Vagina (tissue), 2 donors: ENCODE measurements at regions not wholly inside any gene's neighbourhood (a gene's known extent, or its start where the extent isn't known, plus 50 kb on each side); places are given as distances from the start of the nearest gene placed in this dataset.

Experiments used
- DNase-seq, 2 donors: peaks; one replicate each; pipeline ENCODE4 v3.0.0-alpha.2; 2017; ENCODE audit errors: extremely low spot score in 2 of 2
- H3K27ac ChIP-seq: fragments of 200-600 bp; sonication (generic); one replicate; pipeline ENCODE4 v1.5.1; 2019
- H3K27me3 ChIP-seq: fragments of 200-600 bp; sonication (generic); one replicate; pipeline ENCODE4 v1.5.1; 2019
- H3K36me3 ChIP-seq, 2 donors: fragments of 200-600 bp; sonication (generic); one replicate each; pipeline ENCODE4 v1.5.1; 2017 to 2019
- H3K4me1 ChIP-seq: fragments of 200-600 bp; sonication (generic); one replicate; pipeline ENCODE4 v1.5.1; 2019
- H3K4me3 ChIP-seq, 2 donors: fragments of 200-600 bp; sonication (generic); 1 replicate in 1 of 2; 2 replicates in 1 of 2; pipeline ENCODE4 v1.5.1; 2016 to 2019
- H3K9me3 ChIP-seq: fragments of 200-600 bp; sonication (generic); one replicate; pipeline ENCODE4 v1.5.1; 2019
- CTCF ChIP-seq, 3 experiments: fragments of 450-650 bp in 2 of 3; fragments of 200-600 bp in 1 of 3; sonication (generic) in 1 of 3; IDR thresholded peaks; one replicate each; pipeline ENCODE4 v1.5.1; 2017 to 2019; ENCODE audit warnings: antibody characterized with exemption in 3 of 3, mild to moderate bottlenecking in 2 of 3, moderate library complexity in 2 of 3
- POLR2A ChIP-seq, 2 donors: fragments of 450-650 bp; IDR thresholded peaks; one replicate each; pipeline ENCODE4 v1.6.1; 2017; ENCODE audit warnings: antibody characterized with exemption in 2 of 2, mild to moderate bottlenecking in 2 of 2, moderate library complexity in 2 of 2
- POLR2AphosphoS5 ChIP-seq, 2 donors: sonication (generic); formaldehyde crosslinking; IDR thresholded peaks; one replicate each; pipeline ENCODE4 v1.9.0; 2017; ENCODE audit warnings: antibody characterized with exemption in 2 of 2, mild to moderate bottlenecking in 2 of 2, low read depth in 1 of 2; ENCODE audit not compliant: insufficient read depth in 1 of 2
- intact Hi-C: fragments of 100-400 bp; cut with DNase I; formaldehyde crosslinking; loops from one replicate; pipeline ENCODE4 v1.15.1; 2023

GRCh38 chr12:97223419-97223818 lies 239.2 kb upstream of the RMST start:
- H3K4me3 ChIP-seq = no peak overlapping the region
- no peaks in the 10 kb centered on the region for H3K4me1 ChIP-seq
- no peaks in the 10 kb centered on the region for H3K36me3 ChIP-seq
- DNase-seq = no peak
- H3K9me3 ChIP-seq = no peaks in the 10 kb centered on the region
- intact Hi-C loops = no loop called here
- H3K27ac ChIP-seq = no peak overlapping the region
- TF ChIP-seq POLR2A (IDR thresholded peaks at IDR 0.05) (no peak), CTCF (IDR thresholded peaks at IDR 0.05) (no peak), POLR2AphosphoS5 (IDR thresholded peaks at IDR 0.05; ENCODE audit: insufficient read depth in 1 of 2, low read depth in 1 of 2) (no peak)
- H3K27me3 ChIP-seq = no peaks in the 10 kb centered on the region

- no peaks in the 10 kb centered on the region for H3K27me3 ChIP-seq
- H3K36me3 ChIP-seq = no peaks in the 10 kb centered on the region
- H3K4me1 ChIP-seq = no peaks in the 10 kb centered on the region
These were observed 233.6 kb upstream of the RMST start for GRCh38 chr12:97229004-97229403.

GRCh38 chr12:97235102-97235501 lies 227.5 kb upstream of the RMST start:
- H3K36me3 ChIP-seq = no peaks in the 10 kb centered on the region
- no peak overlapping the region for H3K27ac ChIP-seq
- TF ChIP-seq CTCF (IDR thresholded peaks at IDR 0.05) (no peak), POLR2AphosphoS5 (IDR thresholded peaks at IDR 0.05; ENCODE audit: insufficient read depth in 1 of 2, low read depth in 1 of 2) (no peak), POLR2A (IDR thresholded peaks at IDR 0.05) (no peak)
- no peak for DNase-seq
- no peak overlapping the region for H3K4me3 ChIP-seq
- no peaks in the 10 kb centered on the region for H3K4me1 ChIP-seq
- H3K9me3 ChIP-seq = no peaks in the 10 kb centered on the region
- intact Hi-C loops = no loop called here
- no peaks in the 10 kb centered on the region for H3K27me3 ChIP-seq

More at GRCh38 chr12:97229004-97229403, 233.6 kb upstream of the RMST start:
- no peaks in the 10 kb centered on the region for H3K9me3 ChIP-seq
- no peak overlapping the region for H3K27ac ChIP-seq
- TF ChIP-seq POLR2A (IDR thresholded peaks at IDR 0.05) (no peak), CTCF (IDR thresholded peaks at IDR 0.05) (no peak), POLR2AphosphoS5 (IDR thresholded peaks at IDR 0.05; ENCODE audit: insufficient read depth in 1 of 2, low read depth in 1 of 2) (no peak)
- intact Hi-C loops = no loop called here
- DNase-seq = no peak
- H3K4me3 ChIP-seq = no peak overlapping the region

- Histone ChIP-seq H3K27ac (no peak overlapping the region), H3K4me1 (no peaks in the 10 kb centered on the region), H3K4me3 (no peak overlapping the region), H3K9me3 (no peaks in the 10 kb centered on the region), H3K36me3 (no peaks in the 10 kb centered on the region), H3K27me3 (no peaks in the 10 kb centered on the region)
- no peak for DNase-seq
- TF ChIP-seq POLR2A (IDR thresholded peaks at IDR 0.05) (no peak), POLR2AphosphoS5 (IDR thresholded peaks at IDR 0.05; ENCODE audit: insufficient read depth in 1 of 2, low read depth in 1 of 2) (no peak)
- intact Hi-C loops = no loop called here
These were observed 216.2 kb upstream of the RMST start for GRCh38 chr12:97246368-97246767.

- Histone ChIP-seq H3K9me3 (no peaks in the 10 kb centered on the region), H3K4me3 (no peak overlapping the region), H3K4me1 (no peaks in the 10 kb centered on the region), H3K27ac (no peak overlapping the region), H3K27me3 (no peaks in the 10 kb centered on the region), H3K36me3 (no peaks in the 10 kb centered on the region)
- intact Hi-C loops = no loop called here
- TF ChIP-seq POLR2AphosphoS5 (IDR thresholded peaks at IDR 0.05; ENCODE audit: insufficient read depth in 1 of 2, low read depth in 1 of 2) (no peak), POLR2A (IDR thresholded peaks at IDR 0.05) (no peak), CTCF (IDR thresholded peaks at IDR 0.05) (no peak)
- DNase-seq = no peak
These were observed 212.1 kb upstream of the RMST start for GRCh38 chr12:97250483-97250882.
